ES-I3 (cell line): ENCODE measurements at regions not wholly inside any gene's neighbourhood (a gene's known extent, or its start where the extent isn't known, plus 50 kb on each side); places are given as distances from the start of the nearest gene placed in this dataset.
"Not testable (repeated sequence)": the region's sequence is repeated elsewhere in the genome, so short reads cannot be mapped to it uniquely, and the experiment has no call there.

Source experiments
- H3K36me3 ChIP-seq: 2 replicates; pipeline ENCODE4 v1.6.1; 2013; ENCODE audit warnings: mild to moderate bottlenecking, low read length, control low read depth, moderate library complexity; ENCODE audit not compliant: insufficient read depth
- H3K4me1 ChIP-seq: 2 replicates; pipeline ENCODE4 v1.6.1; 2013; ENCODE audit warnings: mild to moderate bottlenecking, control low read depth, low read length; ENCODE audit not compliant: insufficient read depth
- H3K9ac ChIP-seq: 2 replicates; pipeline ENCODE4 v1.6.1; 2013; ENCODE audit warnings: low read depth, mild to moderate bottlenecking, low read length, moderate library complexity
- H3K9me3 ChIP-seq: 2 replicates; pipeline ENCODE4 v1.6.1; 2013; ENCODE audit warnings: mild to moderate bottlenecking, low read length, moderate library complexity; ENCODE audit not compliant: control insufficient read depth, insufficient read depth

DNA sequence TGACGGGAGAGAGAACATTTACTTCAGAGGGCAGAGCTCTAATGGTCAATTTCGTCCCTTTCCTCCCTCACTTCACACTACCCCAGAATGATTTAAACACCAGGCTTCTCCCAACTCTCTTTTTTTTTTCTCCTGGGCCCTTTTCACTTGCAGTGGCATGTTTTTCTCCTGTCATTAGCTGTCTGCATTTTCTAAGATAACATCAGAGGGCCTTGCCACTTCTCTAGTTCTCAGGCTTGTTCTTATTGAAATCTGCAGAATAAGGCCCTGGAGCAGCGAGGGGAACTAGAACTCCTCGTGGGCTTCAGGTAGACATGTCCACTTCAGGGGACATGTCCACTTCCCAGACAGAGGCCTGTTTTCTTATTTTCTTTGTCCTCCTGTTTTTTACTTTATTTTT, 514.4 kb upstream of the TBL1XR1 start:
- H3K9me3 ChIP-seq = no peaks in the 10 kb centered on the region

DNA sequence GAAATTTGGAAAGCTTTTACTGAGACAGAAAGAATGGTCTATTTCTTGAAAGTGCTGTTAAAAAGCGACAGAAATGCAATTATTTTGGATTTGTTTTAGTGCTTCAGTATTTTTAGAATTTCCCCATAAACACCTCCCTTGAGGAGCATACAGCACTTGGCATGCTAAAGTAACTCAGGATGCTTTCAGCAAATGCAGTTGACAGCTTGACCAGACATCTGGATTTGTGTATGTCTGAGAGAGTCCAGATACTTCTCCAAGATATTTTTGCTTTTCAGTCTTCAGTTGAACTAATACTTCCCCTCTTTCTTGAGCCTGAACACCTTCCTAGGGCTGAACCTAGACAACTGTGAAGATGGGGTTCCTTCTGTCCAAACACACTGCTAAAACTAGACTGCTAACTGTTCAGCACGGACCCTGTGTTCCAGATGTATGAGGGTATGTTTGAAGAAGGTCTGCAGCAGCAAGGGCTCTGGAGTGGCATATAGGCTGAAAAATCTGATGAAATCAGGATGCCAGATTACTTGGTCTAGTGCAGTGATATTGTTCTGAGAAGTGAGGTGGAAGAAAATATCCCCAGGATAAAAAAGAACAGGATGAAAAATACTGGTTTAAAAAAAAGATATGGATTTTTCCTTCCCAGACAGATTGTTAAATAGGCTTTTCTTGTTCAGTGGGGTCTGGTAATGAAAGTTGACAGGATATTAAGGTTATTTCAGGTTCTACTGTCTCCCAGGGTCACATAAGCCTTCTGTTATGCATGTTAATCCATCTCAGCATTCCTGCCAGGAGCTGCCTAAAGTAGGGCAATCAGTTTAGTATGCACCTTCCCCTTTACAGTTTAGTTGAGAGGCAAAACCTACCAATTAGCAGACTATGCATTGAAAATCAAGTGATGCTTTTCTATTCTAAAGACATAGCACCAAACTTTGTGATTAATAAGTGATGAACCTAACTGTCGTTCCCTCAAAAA, 516.9 kb upstream of the TBL1XR1 start:
- Histone ChIP-seq H3K9me3 (no peaks in the 10 kb centered on the region), H3K9ac (no peak overlapping the region)

More for the DNA sequence above, 514.4 kb upstream of the TBL1XR1 start:
- Histone ChIP-seq H3K4me1 (peaks cover 3% of the 10 kb centered on the region; the same call in 1 of the 2 replicates), H3K9ac (no peak overlapping the region), H3K36me3 (no peaks in the 10 kb centered on the region)

DNA sequence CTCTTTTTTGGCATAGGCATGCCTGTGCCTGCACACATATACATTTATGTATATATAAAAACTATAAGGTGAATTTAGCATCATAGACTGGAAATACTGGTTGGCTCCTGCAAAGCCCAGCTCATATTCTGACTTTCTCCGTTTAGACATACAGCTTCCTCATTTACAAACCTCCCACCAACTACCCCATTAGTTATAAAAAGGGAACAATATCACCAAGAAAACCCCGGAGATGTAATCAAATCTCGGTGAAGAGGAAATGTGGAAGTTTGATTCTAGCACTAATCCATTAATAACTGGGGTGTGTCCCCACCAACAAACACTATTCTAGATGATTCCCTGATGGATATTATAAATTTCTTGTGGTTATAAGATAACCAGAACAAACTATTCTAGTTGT, 517.7 kb upstream of the TBL1XR1 start:
- peaks cover 3% of the 10 kb centered on the region; the same call in 1 of the 2 replicates for H3K4me1 ChIP-seq
- H3K9ac ChIP-seq = no peak overlapping the region
- H3K36me3 ChIP-seq = no peaks in the 10 kb centered on the region
- no peaks in the 10 kb centered on the region for H3K9me3 ChIP-seq

More for the DNA sequence above, 516.9 kb upstream of the TBL1XR1 start:
- no peaks in the 10 kb centered on the region for H3K36me3 ChIP-seq
- H3K4me1 ChIP-seq = peaks cover 3% of the 10 kb centered on the region; the same call in 1 of the 2 replicates

DNA sequence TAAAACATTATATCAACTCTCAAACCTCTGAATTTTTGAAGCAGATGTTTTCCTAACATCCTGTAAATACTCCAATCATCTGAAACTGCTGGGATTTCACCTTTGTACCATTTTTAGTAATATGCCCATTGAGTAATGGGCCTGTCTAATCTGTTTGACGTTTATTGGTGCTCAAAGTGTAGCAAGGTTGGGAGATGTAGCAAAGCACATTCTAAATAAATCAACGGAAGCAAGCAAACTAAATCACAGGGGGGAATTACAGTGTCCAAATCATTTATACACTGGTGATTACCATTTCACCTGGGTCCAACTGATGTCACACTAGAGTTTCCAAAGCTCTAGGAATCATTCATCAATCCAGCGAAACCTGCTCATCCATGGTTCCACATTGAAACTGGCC, 518.7 kb upstream of the TBL1XR1 start:
- Histone ChIP-seq H3K9ac (no peak overlapping the region), H3K9me3 (no peaks in the 10 kb centered on the region), H3K36me3 (no peaks in the 10 kb centered on the region), H3K4me1 (peaks cover 3% of the 10 kb centered on the region; the same call in 1 of the 2 replicates)

DNA sequence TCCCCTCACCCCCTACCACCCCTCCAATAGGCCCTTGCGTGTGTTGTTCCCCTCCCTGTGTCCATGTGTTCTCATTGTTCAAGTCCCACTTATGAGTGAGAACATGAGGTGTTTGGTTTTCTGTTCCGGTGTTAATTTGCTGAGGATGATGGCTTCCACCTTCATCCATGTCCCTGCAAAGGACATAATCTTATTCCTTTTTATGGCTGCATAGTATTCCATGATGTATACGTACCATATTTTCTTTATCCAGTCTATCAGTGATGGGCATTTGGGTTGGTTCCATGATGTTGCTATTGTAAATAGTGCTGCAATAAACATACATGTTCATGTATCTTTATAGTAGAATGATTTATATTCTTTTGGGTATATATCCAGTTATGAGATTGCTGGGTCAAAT, 523.6 kb upstream of the TBL1XR1 start:
- not testable (repeated sequence) for H3K4me1 ChIP-seq, H3K36me3 ChIP-seq, H3K9me3 ChIP-seq, H3K9ac ChIP-seq

DNA sequence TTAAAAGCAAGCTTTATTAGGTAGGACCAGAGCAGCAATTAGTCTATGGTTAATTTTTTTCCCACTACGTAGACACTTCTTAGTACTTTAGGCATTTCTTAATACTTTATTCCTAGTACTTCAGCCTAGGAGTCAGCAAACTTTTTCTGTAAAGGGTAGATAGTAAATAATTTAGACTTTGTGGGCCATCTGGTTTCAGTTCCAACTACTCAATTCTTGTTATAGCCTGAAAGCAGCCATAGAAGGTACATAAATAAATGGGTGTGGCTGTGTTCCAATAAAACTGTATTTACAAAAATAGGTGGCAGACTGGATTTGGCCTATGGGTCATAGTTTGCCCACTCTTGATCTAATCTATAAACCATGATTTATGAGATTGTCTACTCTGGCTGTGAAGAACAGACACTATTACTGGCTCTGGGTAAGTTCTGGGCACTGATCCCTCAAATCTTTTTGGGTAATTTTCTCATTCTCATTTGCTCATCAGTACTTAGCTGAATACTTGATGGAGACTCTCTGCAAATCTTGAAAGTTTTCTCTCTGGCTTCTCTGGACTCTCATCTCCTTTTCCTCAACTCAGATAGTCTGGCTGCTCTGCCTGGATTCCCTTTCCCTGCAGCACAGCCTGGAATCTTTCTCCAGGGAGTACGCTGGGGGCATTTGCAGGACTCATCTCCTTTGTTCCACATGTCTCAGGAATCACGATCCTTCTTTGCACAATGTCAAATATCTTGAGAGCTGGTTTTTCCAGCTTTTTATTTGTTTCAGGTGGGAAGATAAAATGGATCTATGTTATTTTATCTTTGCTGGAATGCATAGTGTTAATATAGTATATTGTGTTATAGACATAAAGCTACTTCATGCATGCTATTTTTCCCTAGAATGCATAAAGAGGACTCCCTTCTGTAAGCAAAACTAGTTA, 524.8 kb upstream of the TBL1XR1 start:
- H3K36me3 ChIP-seq = no peaks in the 10 kb centered on the region
- no peaks in the 10 kb centered on the region for H3K4me1 ChIP-seq
- no peak overlapping the region for H3K9ac ChIP-seq
- no peaks in the 10 kb centered on the region for H3K9me3 ChIP-seq

DNA sequence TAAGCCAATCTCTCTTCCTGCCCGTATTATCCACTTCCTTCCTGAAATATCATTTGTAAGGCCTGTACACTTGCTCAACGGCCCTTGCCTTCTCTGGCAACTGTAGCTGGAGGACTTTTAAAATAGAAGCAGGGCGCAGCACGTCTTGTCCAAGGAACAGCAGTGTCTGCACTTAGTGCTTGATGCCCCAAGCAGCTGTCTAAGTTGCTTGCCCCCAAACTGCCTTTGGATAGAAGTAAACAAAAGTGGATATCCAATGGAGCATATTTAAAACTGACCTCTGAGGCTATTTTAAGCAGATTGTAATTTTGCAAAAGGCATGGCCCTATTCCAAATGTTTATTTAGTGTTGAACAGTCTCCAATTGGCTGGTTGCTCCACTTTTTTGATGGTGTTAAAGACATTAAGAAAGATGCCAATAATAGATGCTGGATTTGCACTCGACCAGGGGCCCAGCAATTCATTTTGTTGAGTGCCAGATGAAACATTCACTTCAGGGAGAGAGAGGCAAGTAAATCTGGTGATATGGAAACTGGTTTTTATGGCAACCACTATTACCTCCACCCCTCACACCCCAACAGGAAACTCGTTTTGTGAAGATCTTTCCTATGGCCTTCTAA, 526.8 kb upstream of the TBL1XR1 start:
- H3K4me1 ChIP-seq = no peaks in the 10 kb centered on the region
- H3K9me3 ChIP-seq = no peaks in the 10 kb centered on the region
- no peak overlapping the region for H3K9ac ChIP-seq
- no peaks in the 10 kb centered on the region for H3K36me3 ChIP-seq

DNA sequence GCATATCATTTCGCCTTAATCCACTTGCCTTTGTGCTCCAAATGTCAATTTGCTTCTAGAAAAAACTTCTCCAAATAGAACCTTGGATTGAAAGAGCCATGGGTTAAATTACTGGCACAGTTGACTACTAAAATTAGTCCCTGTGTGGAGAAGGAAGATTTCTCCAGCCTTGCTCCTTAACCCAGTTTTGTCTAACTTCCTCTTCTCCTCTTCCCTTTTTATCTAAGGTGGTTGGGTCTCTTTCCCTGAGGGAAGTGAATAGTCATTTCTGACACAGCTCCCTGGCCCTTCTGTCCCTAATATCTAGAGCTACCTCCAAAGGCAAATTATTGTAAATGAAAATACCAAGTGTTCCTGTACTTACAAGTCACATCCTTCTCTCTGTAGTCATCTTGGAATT, 527.9 kb upstream of the TBL1XR1 start:
- Histone ChIP-seq H3K9ac (no peak overlapping the region), H3K4me1 (0 out of 2 replicates have a peak, but pooled peaks cover 4% of the 10 kb centered on the region), H3K36me3 (no peaks in the 10 kb centered on the region), H3K9me3 (no peaks in the 10 kb centered on the region)

DNA sequence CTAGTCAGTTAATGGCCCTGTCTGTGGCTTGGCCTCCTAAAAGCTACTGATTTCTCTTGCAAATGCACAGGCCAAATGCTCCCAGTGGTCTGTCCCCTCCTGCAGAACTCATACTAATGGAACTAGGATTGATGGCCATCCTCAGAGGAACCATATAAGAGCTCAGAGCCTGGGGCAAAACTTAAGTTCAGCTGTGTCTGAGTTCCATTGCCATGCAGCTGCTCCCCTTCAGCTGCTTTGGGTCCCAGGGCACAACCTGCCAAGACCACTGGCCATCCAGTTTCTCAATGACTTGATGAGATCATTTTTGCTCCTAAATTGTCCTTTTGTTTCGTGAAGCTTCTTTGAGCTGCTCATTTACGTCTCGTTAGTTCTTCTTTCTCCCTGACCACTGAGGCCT, 529.5 kb upstream of the TBL1XR1 start:
- H3K9ac ChIP-seq = no peak overlapping the region
- H3K36me3 ChIP-seq = no peaks in the 10 kb centered on the region
- 0 out of 2 replicates have a peak, but pooled peaks cover 7% of the 10 kb centered on the region for H3K4me1 ChIP-seq
- no peaks in the 10 kb centered on the region for H3K9me3 ChIP-seq

DNA sequence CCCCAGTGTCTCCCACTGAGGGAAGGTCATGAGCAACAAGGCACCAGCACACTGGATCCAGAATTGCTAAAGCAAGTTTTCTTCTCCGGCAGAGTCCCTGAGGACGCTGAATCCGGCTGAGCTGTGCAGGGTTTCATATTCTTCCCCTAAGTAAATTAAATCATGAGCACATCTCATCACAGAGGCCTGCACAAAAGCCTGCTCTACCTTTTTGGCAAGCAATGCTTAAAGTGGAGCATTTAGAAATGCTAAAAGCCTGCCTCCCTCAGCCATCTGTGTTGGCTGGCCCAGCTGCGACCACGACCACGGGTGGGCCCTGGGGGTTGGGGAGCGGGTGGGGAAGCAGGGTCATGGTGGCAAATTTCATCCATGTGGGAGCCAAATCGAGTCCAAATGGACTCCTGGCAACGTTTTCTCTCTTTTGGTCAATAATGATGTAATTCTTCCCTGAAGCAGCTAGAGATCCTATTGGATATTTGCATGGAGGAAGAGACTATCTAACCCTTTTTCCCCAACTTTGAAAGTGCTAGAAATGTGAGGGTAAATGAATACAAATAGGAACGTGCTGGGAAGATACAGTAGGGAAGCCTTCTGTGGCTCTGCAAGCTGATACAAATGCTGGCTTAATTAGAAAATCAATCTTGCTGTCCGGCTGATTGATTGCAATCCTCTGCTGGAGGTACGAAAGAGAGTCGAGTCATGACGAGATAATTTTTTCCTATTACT, 532.8 kb upstream of the TBL1XR1 start:
- Histone ChIP-seq H3K9me3 (no peaks in the 10 kb centered on the region), H3K36me3 (no peaks in the 10 kb centered on the region), H3K4me1 (0 out of 2 replicates have a peak, but pooled peaks cover 7% of the 10 kb centered on the region), H3K9ac (no peak overlapping the region)

DNA sequence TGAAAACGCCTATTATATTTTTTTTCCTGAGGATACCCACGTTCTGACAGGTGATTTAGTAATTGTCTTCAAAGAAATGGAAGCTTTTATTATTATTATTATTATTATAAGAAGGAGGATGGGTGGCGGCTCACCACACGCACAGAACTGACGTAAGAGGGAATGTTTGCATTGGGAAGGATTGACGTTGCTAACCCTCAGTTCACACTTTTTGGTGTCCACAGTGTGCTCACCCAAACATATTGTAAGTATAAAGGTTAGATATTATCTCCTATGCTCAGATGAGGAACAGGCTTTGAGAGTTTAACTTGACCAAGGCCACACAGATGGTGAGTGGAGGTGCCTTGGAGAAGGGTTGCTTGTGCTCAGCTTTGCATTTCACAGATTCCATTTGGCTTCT, 533.5 kb upstream of the TBL1XR1 start:
- no peaks in the 10 kb centered on the region for H3K36me3 ChIP-seq
- H3K9ac ChIP-seq = no peak overlapping the region
- H3K4me1 ChIP-seq = 0 out of 2 replicates have a peak, but pooled peaks cover 7% of the 10 kb centered on the region
- H3K9me3 ChIP-seq = no peaks in the 10 kb centered on the region

DNA sequence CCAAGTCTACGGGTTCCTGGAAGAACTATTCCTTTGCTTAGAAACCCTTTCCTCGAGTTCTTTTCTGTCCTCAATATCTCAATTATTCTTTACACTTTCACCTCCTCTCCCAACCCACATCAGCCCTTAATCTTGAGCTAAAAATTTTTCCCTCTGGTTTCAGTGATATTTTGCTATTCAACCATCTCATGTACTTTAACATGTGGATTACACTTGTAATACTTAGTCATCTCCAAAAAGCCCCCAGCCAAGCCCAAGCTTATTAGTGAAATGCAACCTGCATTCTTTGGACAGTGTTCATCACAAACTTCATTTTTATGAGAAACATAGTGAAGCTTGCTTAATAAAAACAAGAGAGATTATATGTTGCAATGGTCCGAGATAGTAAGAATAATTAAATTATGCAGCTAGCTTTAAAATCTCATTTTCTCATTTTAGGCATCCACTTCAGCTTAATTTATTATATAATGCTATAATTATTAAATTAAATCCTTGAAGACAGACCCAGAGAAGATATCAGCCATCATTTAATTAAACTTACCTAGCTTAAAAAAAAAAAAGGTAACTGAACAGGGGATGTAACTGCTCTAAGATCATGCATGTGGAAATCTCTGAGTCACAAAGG, 534.5 kb upstream of the TBL1XR1 start:
- no peaks in the 10 kb centered on the region for H3K9me3 ChIP-seq
- H3K36me3 ChIP-seq = no peaks in the 10 kb centered on the region
- H3K9ac ChIP-seq = no peak overlapping the region
- H3K4me1 ChIP-seq = 0 out of 2 replicates have a peak, but pooled peaks cover 7% of the 10 kb centered on the region

DNA sequence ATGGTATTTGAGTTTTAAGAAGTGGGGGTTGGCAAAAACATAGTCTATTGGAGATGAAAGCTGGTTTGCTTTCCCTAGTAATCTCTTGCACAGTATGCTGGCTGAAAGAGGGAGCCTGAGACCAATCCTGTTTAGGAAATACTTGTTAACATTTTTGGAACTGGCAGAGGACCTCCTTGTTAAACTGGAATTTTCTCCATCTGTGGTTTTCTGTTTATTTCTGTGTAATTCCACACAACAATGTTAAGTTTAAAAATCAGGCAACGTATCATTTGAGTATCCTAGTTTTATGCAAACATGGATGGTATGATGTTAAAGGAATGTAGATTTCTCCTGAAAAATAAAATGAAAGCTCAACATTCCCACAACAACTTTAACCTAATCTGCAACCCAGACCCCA, 536.0 kb upstream of the TBL1XR1 start:
- Histone ChIP-seq H3K9me3 (no peaks in the 10 kb centered on the region), H3K9ac (no peak overlapping the region), H3K4me1 (0 out of 2 replicates have a peak, but pooled peaks cover 7% of the 10 kb centered on the region), H3K36me3 (no peaks in the 10 kb centered on the region)
